ENCODE measurements at regions not wholly inside any gene's neighbourhood (a gene's known extent, or its start where the extent isn't known, plus 50 kb on each side); places are given as distances from the start of the nearest gene placed in this dataset.

DNA sequence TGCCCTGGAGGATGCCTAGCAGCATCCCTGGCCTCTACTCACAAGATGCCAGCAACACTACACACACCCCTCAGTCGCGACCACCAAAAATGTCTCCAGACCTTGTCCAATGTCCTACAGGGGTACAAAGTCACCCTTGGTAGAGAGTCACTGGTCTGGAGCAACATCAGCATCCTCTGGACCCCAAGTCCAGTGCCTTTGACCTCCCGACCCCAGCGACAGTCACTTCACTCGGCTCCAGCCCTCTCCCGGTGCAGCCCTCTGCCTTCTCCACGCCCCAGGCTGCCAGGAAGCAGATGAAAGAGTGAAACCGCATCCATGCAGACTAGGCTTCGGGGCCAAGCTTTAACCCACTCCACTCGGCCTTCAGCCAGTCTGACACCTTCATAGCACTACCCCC lies 92.0 kb upstream of the SRSF6 start:
- in situ Hi-C loops (cut with MboI) (no loop called here), intact Hi-C loops (cut with micrococcal nuclease) (no loop called here)
- H3K36me3 ChIP-seq (ENCODE audit: control insufficient read depth, insufficient read depth, low read length) = no peaks in the 10 kb centered on the region

More for the DNA sequence above, 92.0 kb upstream of the SRSF6 start:
- no peak overlapping the region for H3K9ac ChIP-seq (ENCODE audit: insufficient read depth in 1 of 2, low read depth in 2 of 2, low read length in 2 of 2)
- WGBS (ENCODE audit: insufficient coverage, low coverage, missing lambda C conversion rate) = 1% methylated on average over 10 of the region's 10 CpGs
- ChIA-PET CTCF (ENCODE audit: low intra/inter-chr PET ratio) (no interaction called here), POLR2A (no interaction called here)
- no peak overlapping the region for H3K4me2 ChIP-seq (ENCODE audit: insufficient read depth, low read length)
- ATAC-seq (no peak), DNase-seq (ENCODE audit: extremely low read depth in 1 of 4, low spot score in 3 of 4) (no peak), FAIRE-seq (no peak)
- H3K27me3 ChIP-seq (ENCODE audit: control insufficient read depth in 2 of 2, insufficient read depth in 2 of 2, low read length in 2 of 2) = peaks cover 5 to 31% of the 10 kb centered on the region in 2 experiments; a peak in 4 of 5 replicates
- no peaks in the 10 kb centered on the region for H3K9me1 ChIP-seq (ENCODE audit: control insufficient read depth, insufficient read depth, low read length)
- H3K9me3 ChIP-seq (replicated peaks; ENCODE audit: control insufficient read depth, insufficient read depth, low read depth, low read length) = no peaks in the 10 kb centered on the region
- H3K4me1 ChIP-seq (replicated peaks in 1 of 2; ENCODE audit: control insufficient read depth in 2 of 2, insufficient read depth in 2 of 2, low read length in 2 of 2) = no peaks in the 10 kb centered on the region
- 0 out of 2 replicates have a peak, but pooled peaks cover 7% of the 10 kb centered on the region for H4K20me1 ChIP-seq (replicated peaks; ENCODE audit: control insufficient read depth, insufficient read depth, low read length)
- no peaks in the 10 kb centered on the region for H3K79me2 ChIP-seq (ENCODE audit: control insufficient read depth, insufficient read depth, low read length)
- H3K27ac ChIP-seq (ENCODE audit: extremely low read depth, low read depth, low read length) = no peak overlapping the region
- TF ChIP-seq, protein P1, sequence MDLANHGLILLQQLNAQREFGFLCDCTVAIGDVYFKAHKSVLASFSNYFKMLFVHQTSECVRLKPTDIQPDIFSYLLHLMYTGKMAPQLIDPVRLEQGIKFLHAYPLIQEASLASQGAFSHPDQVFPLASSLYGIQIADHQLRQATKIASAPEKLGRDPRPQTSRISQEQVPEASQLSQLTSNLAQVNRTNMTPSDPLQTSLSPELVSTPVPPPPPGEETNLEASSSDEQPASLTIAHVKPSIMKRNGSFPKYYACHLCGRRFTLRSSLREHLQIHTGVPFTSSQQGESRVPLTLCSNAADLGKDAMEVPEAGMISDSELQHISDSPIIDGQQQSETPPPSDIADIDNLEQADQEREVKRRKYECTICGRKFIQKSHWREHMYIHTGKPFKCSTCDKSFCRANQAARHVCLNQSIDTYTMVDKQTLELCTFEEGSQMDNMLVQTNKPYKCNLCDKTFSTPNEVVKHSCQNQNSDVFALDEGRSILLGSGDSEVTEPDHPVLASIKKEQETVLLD (IDR thresholded peaks at IDR 0.05) = no peak
- TF ChIP-seq GATAD2B (IDR thresholded peaks at IDR 0.05; ENCODE audit: borderline replicate concordance) (no peak), JUN (IDR thresholded peaks at IDR 0.05; ENCODE audit: borderline replicate concordance, low read depth, low read length) (no peak), JUN (CRISPR knock-in tag; IDR thresholded peaks at IDR 0.05; ENCODE audit: borderline replicate concordance) (no peak), DMBX1 (CRISPR knock-in tag; IDR thresholded peaks at IDR 0.05; ENCODE audit: borderline replicate concordance) (no peak), RBM15 (IDR thresholded peaks at IDR 0.05; ENCODE audit: insufficient read depth, low read length) (no peak), HNRNPK (IDR thresholded peaks at IDR 0.05; ENCODE audit: low read depth, low read length, poor library complexity, severe bottlenecking) (no peak), RBM14 (IDR thresholded peaks at IDR 0.05; ENCODE audit: borderline replicate concordance, insufficient read depth, low read depth, low read length) (no peak), RBM34 (IDR thresholded peaks at IDR 0.05; ENCODE audit: borderline replicate concordance, insufficient read depth, low read length) (no peak), NEUROD1 (IDR thresholded peaks at IDR 0.05; ENCODE audit: borderline replicate concordance, low read depth, low read length, partially characterized antibody) (no peak), ZNF263 (CRISPR knock-in tag; IDR thresholded peaks at IDR 0.05; ENCODE audit: borderline replicate concordance) (no peak), ZNF324 (CRISPR knock-in tag; IDR thresholded peaks at IDR 0.05) (no peak), PML (IDR thresholded peaks at IDR 0.05; ENCODE audit: low read length) (no peak), PPARD (CRISPR knock-in tag; IDR thresholded peaks at IDR 0.05) (no peak)
- TF ChIP-seq, protein P2, sequence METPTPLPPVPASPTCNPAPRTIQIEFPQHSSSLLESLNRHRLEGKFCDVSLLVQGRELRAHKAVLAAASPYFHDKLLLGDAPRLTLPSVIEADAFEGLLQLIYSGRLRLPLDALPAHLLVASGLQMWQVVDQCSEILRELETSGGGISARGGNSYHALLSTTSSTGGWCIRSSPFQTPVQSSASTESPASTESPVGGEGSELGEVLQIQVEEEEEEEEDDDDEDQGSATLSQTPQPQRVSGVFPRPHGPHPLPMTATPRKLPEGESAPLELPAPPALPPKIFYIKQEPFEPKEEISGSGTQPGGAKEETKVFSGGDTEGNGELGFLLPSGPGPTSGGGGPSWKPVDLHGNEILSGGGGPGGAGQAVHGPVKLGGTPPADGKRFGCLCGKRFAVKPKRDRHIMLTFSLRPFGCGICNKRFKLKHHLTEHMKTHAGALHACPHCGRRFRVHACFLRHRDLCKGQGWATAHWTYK (CRISPR knock-in tag; IDR thresholded peaks at IDR 0.05) = no peak
- no peak overlapping the region for H2AFZ ChIP-seq (ENCODE audit: low read depth, low read length)
- H3K4me3 ChIP-seq = no peak overlapping the region
- BruUV-seq (replicated peaks) = no TSS peak
